Mononuclear cell (primary cell): ENCODE measurements at regions not wholly inside any gene's neighbourhood (a gene's known extent, or its start where the extent isn't known, plus 50 kb on each side); places are given as distances from the start of the nearest gene placed in this dataset.

Experiments
- H3K27me3 ChIP-seq: 2 replicates; pipeline ENCODE4 v1.6.0; 2011; ENCODE audit warnings: low read length, control low read depth; ENCODE audit not compliant: insufficient read depth
- H3K4me1 ChIP-seq: 2 replicates; pipeline ENCODE4 v1.5.1; 2011; ENCODE audit warnings: mild to moderate bottlenecking, low read length, control low read depth; ENCODE audit not compliant: insufficient read depth
- H3K4me3 ChIP-seq: 2 replicates; pipeline ENCODE4 v1.5.1; 2011; ENCODE audit warnings: mild to moderate bottlenecking, low read length, moderate library complexity
- H3K9me3 ChIP-seq: 2 replicates; pipeline ENCODE4 v1.5.1; 2011; ENCODE audit warnings: low read depth, mild to moderate bottlenecking, control low read depth, low read length

DNA sequence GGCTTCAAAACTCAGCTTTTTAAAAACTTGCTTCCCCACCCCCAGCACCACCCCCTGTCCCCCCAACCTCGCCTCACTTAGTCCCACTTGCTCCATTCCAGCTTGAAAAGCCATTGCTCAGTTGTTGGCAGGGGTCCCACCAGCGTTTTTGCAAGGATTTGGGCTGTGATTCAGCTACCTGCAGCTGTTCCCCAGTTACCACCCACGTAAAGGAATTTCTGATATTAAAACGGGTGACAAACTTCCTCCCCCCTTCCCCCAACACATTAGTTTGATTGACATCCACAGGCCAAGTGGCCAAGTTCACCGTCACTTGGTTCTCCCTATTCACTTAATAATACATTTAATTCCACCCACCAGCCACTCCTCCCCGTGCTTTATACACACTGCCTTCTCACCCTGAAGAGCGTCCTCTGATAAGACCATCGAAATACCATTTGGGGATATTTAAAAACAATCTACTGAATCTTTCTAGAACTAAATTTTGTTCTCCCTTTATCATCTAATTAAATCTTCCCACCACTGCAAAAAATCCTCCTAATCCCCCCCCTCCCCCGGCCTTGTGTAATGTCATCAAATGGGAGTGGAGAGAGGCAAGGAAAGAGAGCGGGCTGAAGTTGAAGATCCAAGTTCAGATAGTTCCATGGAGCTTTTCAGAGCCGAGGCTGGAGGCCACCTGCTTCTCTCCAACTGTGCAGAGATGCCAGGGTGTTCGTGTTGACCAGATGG is 55.1 kb downstream of the SOX9 start:
- no peaks in the 10 kb centered on the region for H3K27me3 ChIP-seq
- H3K4me3 ChIP-seq: no peak overlapping the region
- no peaks in the 10 kb centered on the region for H3K4me1 ChIP-seq
- H3K9me3 ChIP-seq: no peaks in the 10 kb centered on the region

DNA sequence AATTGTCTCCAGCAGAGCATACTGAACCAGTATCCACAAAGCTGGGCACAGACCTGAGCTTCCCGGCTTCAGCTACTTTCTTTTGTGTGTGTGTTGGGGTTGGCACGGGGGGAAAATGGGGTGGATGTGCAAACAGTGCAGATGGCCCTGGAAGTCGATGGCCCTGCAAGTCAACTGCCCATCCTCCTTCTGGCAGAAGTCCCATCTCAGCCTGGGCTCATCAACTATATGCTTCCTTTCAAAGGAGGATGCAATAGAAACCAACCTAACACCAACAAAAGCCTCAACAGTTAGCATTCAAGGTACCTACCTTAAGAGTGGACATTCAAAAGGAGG is 55.7 kb downstream of the SOX9 start:
- H3K27me3 ChIP-seq: no peaks in the 10 kb centered on the region
- H3K9me3 ChIP-seq: no peaks in the 10 kb centered on the region
- H3K4me1 ChIP-seq: no peaks in the 10 kb centered on the region
- no peak overlapping the region for H3K4me3 ChIP-seq

DNA sequence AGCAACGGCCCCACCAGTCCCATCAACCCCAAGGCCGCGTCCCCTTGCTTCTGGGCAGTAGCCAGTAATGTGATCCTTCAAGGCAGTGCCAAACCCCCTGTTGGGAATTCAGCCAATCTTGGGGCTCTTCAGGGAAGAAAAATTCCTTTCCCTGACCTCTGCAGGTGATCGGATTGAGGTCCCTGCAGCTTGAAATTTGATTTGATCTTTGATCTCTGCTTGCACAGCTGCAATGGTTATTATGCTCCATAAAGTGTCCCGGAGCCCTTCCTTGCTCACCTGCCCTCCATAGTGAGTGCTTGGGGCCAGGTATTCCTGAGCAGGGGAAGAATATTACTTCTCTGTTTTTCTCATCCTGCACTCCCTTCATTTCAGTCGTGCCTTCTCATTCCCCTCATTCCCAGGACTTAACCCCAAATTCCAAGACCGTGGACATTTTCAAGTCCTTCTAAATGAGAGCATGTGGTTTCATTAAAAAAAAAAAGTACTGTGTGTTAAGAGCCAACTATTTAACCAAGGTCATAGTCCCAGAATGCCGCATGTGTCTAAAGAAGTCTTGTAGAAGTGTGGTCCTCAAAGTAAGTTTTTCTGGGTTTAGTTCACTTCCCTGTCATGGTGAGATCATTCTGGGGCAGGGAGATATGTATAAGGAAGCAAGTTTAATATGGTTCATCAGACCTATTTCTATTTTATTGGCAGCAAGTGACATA is 56.3 kb downstream of the SOX9 start:
- H3K4me1 ChIP-seq: no peaks in the 10 kb centered on the region
- H3K4me3 ChIP-seq: no peak overlapping the region
- H3K9me3 ChIP-seq: no peaks in the 10 kb centered on the region
- H3K27me3 ChIP-seq: no peaks in the 10 kb centered on the region

DNA sequence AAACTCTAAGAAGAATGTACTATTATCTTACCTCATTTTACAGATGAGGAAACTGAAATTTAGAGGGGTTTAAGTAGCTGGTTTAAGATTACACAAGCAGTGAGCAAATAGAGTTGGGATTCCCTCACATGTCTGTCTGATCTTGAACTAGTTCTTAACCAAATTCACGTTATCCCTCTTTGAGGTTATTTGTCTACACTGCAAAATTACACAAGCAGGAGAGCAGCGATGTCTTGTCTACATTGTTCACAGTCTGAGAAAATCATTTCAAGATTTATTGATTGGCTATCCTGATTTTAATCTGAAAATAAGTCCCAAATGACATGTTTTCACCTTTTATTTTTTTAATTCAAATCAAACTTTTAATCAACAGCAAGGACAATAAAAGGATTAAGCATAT is 56.9 kb downstream of the SOX9 start:
- no peaks in the 10 kb centered on the region for H3K27me3 ChIP-seq
- no peak overlapping the region for H3K4me3 ChIP-seq
- H3K4me1 ChIP-seq: no peaks in the 10 kb centered on the region
- H3K9me3 ChIP-seq: no peaks in the 10 kb centered on the region

DNA sequence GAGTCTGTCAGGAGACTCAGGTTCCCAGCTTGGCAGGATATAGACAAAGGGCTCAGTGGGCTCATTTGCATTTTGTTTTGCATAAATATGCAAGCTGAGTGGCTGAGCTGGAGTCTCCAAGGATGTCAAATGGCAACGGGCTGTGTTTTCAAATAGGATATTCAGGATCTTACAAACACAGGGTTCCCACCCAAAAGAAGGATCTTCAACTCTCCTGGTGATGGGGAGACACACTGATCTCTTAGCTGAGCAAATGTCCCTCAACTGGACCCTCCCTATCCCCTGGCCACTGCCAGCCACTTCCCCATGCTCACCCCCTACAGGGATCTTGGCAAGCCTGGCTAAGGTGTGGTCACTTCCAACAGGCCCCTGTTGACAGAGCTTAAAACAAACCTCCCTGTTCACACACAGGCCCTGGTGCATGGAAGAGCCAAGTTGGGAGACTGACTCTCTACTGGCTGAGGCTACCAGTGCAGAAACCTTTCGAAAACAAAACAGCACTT is 61.6 kb downstream of the SOX9 start:
- Histone ChIP-seq H3K9me3 (no peaks in the 10 kb centered on the region), H3K4me1 (no peaks in the 10 kb centered on the region), H3K4me3 (no peak overlapping the region), H3K27me3 (no peaks in the 10 kb centered on the region)

DNA sequence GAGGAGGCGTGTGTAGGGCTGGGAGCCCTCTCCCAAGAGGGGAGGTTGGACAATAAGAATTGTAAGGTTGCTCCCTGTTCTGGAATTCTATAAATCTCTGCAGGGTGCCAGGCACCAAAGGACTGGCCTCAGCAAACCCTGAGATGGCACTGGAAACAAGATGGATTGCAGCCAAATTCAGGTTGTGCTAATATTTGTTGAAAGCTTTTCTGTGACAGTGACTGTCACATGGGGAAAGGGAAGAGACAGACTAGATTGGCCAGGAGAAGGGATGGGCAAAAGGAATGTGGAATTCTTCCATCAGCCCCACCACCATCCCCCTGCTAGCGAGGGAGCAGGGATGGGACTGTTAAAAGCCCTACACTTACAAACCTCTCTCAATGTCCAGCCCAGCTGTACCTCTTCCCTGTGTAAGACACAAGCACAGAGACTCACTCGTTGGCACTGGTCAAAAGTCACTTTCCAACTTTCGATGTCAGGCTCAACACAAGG is 62.4 kb downstream of the SOX9 start:
- no peaks in the 10 kb centered on the region for H3K9me3 ChIP-seq
- no peaks in the 10 kb centered on the region for H3K4me1 ChIP-seq
- H3K4me3 ChIP-seq: no peak overlapping the region
- no peaks in the 10 kb centered on the region for H3K27me3 ChIP-seq

DNA sequence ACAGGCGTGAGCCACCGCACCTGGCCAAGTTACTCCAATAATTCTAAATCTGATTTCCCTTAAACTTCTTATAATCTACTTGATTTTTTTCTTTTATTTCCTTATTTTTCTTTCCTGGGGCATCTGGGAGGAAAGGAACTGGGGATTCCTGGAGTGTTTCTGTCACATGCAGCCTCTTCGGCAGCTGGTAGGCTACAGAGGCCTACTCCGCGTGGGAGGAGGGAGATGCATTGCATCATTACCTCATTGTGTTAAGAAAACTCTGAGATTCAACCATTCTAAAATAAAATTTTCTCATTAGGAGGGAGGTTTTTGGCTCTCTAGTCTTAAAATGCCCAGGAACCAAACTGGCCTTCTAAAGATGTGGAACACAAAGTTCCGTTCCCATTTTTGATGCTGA is 64.0 kb downstream of the SOX9 start:
- no peaks in the 10 kb centered on the region for H3K9me3 ChIP-seq
- H3K4me1 ChIP-seq: no peaks in the 10 kb centered on the region
- no peak overlapping the region for H3K4me3 ChIP-seq
- no peaks in the 10 kb centered on the region for H3K27me3 ChIP-seq

DNA sequence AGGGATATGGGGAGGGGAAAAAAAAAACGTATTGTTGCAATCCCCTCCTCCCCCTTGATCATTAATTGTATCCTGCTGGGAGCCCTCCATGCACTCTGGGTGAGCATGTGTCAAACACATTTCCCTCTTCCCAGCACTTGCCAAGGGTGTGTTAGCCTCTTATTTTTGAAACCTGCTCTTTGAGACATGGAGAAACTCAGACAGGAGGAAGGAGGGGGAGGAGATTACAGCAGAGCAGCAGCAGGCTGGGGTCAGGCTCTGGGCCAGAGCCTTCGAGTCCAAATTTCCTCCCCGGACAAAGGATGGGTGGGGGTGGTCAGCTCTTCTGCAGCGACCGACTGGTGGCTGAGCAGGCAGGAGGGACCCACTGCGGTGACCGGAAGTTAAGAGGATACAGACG is 64.7 kb downstream of the SOX9 start:
- no peak overlapping the region for H3K4me3 ChIP-seq
- H3K4me1 ChIP-seq: no peaks in the 10 kb centered on the region
- no peaks in the 10 kb centered on the region for H3K27me3 ChIP-seq
- no peaks in the 10 kb centered on the region for H3K9me3 ChIP-seq

DNA sequence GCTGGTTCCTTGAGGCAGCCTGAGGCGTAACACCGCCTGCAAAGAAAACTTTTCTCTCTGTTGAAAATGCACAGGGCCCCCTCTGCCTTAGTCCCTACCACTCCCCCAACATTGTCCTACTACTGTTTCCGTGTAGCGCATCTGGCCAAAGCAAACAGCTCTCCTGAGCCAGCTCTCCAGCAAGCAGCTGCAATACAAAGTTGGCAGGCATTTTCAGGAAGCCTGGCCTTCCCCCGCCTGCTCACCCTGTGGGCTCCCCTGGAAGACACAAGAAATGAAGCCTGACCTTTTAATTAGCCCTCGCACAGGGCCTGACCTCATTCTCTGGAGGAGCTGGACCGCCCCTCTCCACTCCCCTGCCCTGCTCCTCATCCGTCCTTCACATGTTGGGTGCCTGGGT is 66.7 kb downstream of the SOX9 start:
- no peaks in the 10 kb centered on the region for H3K4me1 ChIP-seq
- no peak overlapping the region for H3K4me3 ChIP-seq
- no peaks in the 10 kb centered on the region for H3K9me3 ChIP-seq
- no peaks in the 10 kb centered on the region for H3K27me3 ChIP-seq

DNA sequence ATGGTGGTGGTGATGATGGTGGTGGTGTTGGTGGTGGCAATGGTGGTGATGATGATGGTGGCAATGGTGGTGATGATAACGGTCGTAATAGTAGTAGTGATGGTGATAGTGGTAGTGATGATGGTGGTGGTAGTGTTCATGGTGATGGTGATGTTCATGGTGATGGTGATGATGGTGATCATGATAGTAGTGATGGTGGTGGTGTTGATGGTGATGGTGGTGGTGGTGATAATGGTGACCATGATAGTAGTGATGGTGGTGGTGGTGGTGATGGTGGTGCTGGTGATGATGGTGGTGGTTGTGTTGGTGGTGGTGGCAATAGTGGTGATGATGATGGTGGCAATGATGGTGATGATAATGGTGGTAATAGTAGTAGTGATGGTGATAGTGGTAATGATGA is 68.0 kb downstream of the SOX9 start:
- no peaks in the 10 kb centered on the region for H3K4me1 ChIP-seq
- H3K27me3 ChIP-seq: no peaks in the 10 kb centered on the region
- no peak overlapping the region for H3K4me3 ChIP-seq
- H3K9me3 ChIP-seq: no peaks in the 10 kb centered on the region

DNA sequence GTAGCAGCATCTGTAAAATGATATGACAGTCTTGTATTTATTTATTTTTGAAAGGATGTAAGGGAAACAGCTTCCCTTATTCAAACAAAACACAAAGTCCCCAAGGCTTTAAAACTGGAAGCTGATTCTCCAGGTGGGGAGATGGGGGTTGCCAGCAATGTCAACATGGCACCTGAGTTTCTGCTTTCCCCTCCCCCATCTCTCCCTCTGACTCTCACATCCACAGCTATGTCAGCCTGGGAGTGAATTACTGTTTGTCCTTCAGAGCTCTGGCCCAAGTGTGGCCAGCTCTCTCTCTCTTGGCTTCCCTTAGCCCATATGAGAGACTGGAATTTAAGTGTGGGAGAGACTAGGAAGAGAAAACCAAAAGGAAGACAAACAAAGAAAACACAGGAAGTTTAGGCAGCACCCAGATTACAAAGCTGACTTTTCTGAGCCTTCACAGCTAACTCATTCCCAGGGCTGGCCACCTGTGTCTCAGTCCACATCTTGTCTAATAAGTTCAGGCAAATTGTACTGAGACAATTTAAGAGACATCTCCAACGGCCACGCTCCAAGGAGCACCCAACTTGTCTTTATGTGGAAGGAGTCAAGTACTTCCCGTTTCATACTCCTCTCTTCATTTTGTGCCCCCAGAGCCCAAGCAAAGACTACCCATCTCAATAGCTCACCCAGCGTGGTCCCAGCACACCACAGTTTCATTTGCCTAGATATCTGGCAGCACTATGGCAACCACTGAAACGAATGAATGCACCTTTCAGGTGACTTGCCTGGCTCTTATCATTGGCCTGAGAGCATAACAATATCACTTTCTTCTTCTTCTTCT is 69.2 kb downstream of the SOX9 start:
- no peaks in the 10 kb centered on the region for H3K27me3 ChIP-seq
- no peaks in the 10 kb centered on the region for H3K9me3 ChIP-seq
- no peak overlapping the region for H3K4me3 ChIP-seq
- no peaks in the 10 kb centered on the region for H3K4me1 ChIP-seq

DNA sequence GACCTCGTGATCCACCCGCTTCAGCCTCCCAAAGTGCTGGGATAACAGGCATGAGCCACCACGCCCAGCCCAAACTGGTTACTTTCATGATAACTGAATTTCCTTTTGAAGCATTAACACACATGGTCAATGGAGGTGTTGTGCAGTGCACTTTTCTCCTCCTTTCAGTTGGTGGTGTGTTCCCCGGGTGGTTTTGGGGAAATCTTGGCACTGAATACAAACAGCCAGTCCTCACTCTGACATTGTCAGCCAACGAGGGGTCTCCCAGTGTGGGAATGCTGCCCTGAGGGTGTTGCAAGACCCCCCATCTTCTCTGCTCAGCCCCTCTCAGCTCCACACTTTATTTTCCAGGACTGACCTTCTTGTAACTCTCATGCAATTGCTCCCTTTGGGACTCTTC is 70.5 kb downstream of the SOX9 start:
- no peak overlapping the region for H3K4me3 ChIP-seq
- H3K9me3 ChIP-seq: no peaks in the 10 kb centered on the region
- no peaks in the 10 kb centered on the region for H3K27me3 ChIP-seq
- H3K4me1 ChIP-seq: no peaks in the 10 kb centered on the region

DNA sequence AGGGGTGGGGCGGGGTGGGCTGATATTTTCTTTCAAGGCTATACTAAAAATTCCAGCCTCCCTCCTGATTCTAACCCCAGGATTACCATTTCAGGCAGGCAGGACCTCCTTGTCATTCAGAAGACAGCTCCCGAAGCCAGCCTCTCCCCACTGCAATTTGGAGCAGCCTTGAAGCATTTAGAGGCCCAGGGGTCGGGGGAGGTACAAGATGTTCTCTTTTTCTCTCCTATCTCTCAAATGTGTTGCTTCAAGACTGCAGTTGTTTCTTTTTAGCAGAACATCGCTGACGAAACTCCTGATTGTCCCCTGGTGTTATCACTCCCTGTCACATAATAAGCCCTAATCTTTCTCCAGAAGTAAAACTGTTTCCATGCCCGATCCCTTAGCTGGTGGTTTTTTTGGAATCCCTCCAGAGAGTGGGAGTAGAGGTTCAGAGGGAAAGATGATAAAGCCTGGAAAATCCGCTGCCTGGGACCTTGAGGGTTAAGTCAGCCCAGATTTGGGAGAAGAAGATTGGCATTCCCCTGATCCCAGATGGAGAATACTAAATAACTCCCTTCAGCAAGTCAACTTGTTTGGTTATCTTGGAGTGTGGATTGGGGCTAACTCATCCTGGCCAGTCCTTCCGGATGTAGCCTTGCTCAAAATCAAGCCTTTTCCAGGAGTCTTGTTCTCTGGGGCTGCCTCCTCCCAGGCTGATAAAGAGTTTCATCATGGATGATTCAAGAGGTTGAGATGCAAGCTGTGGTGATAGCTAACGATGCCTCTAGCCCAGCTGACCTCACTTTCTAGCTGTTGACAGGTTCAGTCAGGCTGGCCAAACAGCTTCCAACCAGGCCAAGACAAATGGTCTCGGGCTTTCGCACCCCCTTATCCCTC is 71.3 kb downstream of the SOX9 start:
- Histone ChIP-seq H3K4me1 (no peaks in the 10 kb centered on the region), H3K9me3 (no peaks in the 10 kb centered on the region), H3K27me3 (no peaks in the 10 kb centered on the region), H3K4me3 (no peak overlapping the region)

DNA sequence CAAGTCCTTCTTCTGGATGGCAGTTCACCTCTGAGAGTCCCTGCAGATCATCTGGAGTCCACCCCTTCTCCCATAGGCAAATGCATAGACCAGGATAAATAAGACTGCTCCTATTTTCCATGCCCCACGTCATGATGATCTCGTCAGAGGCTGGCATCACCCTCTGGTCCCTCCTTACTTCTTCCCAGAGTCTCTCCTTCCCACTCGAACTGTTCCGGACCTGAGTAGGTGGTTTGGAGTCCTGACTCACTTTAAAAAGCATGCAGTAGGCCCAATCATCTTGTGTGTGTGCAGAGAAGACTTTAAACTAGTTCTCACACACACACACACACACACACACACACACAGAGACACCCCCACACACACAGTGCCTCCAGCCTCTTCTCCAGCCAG is 72.0 kb downstream of the SOX9 start:
- Histone ChIP-seq H3K4me3 (no peak overlapping the region), H3K27me3 (no peaks in the 10 kb centered on the region), H3K9me3 (no peaks in the 10 kb centered on the region), H3K4me1 (no peaks in the 10 kb centered on the region)
